ENCODE measurements at regions not wholly inside any gene's neighbourhood (a gene's known extent, or its start where the extent isn't known, plus 50 kb on each side); places are given as distances from the start of the nearest gene placed in this dataset.

GRCh38 chr5:110264661-110265060 is 461.8 kb downstream of the TMEM232 start:
- TF ChIP-seq CTCF (IDR thresholded peaks at IDR 0.05) (no peak), MAFK (IDR thresholded peaks at IDR 0.05; ENCODE audit: partially characterized antibody) (no peak), EP300 (IDR thresholded peaks at IDR 0.05) (no peak), REST (IDR thresholded peaks at IDR 0.05) (no peak), CBX2 (IDR thresholded peaks at IDR 0.05; ENCODE audit: borderline replicate concordance, low read depth) (no peak), POLR2A (IDR thresholded peaks at IDR 0.05; ENCODE audit: low read length) (no peak), MYC (IDR thresholded peaks at IDR 0.05; ENCODE audit: borderline replicate concordance, low read length) (no peak), MAX (IDR thresholded peaks at IDR 0.05) (no peak), TP53 (CRISPR knock-in tag; IDR thresholded peaks at IDR 0.05) (no peak), SMC3 (IDR thresholded peaks at IDR 0.05) (no peak), CEBPB (IDR thresholded peaks at IDR 0.05) (no peak), RCOR1 (IDR thresholded peaks at IDR 0.05; ENCODE audit: low read depth, low read length) (no peak), RAD21 (conservative IDR thresholded peaks at IDR 0.05 in 1 of 2, IDR thresholded peaks at IDR 0.05 in 1 of 2) (no peak), ZFP36 (IDR thresholded peaks at IDR 0.05; ENCODE audit: borderline replicate concordance, partially characterized antibody) (no peak)
